ENCODE measurements at regions not wholly inside any gene's neighbourhood (a gene's known extent, or its start where the extent isn't known, plus 50 kb on each side); places are given as distances from the start of the nearest gene placed in this dataset.

DNA sequence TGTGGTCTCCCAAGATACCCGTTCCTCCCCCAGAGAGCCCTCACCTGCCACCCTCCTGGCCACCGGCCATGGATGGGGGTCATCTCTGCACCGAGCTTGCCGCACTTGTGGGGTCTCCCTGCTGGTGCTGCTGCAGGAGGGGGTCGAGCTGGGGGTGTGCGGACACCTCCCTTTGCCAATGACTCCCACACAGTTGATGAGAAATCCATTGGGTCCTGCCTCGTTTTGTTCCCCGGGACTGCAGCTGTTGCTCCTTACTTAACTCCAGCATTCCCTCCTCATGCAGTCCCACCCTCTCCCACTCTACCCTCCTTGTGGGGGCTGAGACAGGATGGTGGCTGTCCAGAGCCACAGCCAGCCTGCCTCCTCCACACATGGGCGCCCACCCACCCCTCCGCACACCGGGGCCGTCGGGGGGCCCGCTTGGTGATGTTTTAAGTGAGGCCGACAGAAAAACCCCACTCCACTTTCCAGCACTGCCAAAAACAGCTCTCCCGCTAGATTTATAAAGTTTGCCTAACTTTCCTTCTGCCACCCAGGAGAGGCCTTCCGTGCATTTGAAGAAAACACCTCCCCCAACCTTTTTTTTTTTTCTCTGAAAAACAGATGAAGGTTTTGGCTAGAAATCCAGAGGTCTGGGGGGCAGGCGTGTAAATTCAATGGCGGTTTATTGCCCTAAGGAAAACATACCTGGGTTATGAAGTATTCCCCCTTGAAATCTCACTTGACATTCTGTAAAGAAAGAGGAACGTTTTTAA, 53.5 kb upstream of the APCDD1L start:
- H4K12ac ChIP-seq (ENCODE audit: low read depth, low read length) = no peak overlapping the region
- no peak overlapping the region for H3K9ac ChIP-seq (ENCODE audit: low read length)
- H3K4ac ChIP-seq (ENCODE audit: low read depth, low read length) = peak overlapping the region; percentile 39
- peak overlapping the region; percentile 36 for H2BK120ac ChIP-seq (ENCODE audit: insufficient read depth, low read length, poor library complexity)
- H3K79me2 ChIP-seq (ENCODE audit: control insufficient read depth, insufficient read depth, low read length, poor library complexity) = no peaks in the 10 kb centered on the region
- H3K36me3 ChIP-seq (ENCODE audit: control insufficient read depth in 1 of 2, insufficient read depth in 2 of 2, low read length in 2 of 2) = no peaks in the 10 kb centered on the region
- H3K9me3 ChIP-seq (ENCODE audit: insufficient read depth, low read depth, low read length) = no peaks in the 10 kb centered on the region
- H2BK5ac ChIP-seq (ENCODE audit: low read depth, low read length, poor library complexity) = no peak overlapping the region
- H3K23ac ChIP-seq (ENCODE audit: low read length) = no peak overlapping the region
- no CpG with 5 or more reads among the region's 20 CpGs for WGBS (ENCODE audit: extremely low coverage, insufficient coverage, insufficient read length)
- H2AK5ac ChIP-seq (ENCODE audit: low read length) = peak overlapping the region; percentile 44
- H4K8ac ChIP-seq (ENCODE audit: low read depth, low read length) = no peak overlapping the region
- no peak overlapping the region for H3K27ac ChIP-seq (ENCODE audit: low read depth, low read length)
- no peak overlapping the region for H3K18ac ChIP-seq (ENCODE audit: low read length)
- H2AFZ ChIP-seq (ENCODE audit: insufficient read depth, low read length, poor library complexity) = no peak overlapping the region
- peaks cover 8% of the 10 kb centered on the region for H3K79me1 ChIP-seq (ENCODE audit: low read length)
- no peak overlapping the region for H3K4me2 ChIP-seq (ENCODE audit: low read length)
- peaks cover 12 to 19% of the 10 kb centered on the region in 2 experiments for H3K4me1 ChIP-seq (ENCODE audit: control insufficient read depth in 1 of 2, insufficient read depth in 2 of 2, low read length in 2 of 2)
- peak overlapping the region; percentile 37 for H2BK12ac ChIP-seq (ENCODE audit: low read length)
- peak overlapping the region; percentile 10 for H4K91ac ChIP-seq (ENCODE audit: low read depth, low read length)
- no peaks in the 10 kb centered on the region for H3K27me3 ChIP-seq (ENCODE audit: insufficient read depth, low read length)
- H3K4me3 ChIP-seq (ENCODE audit: low read depth, low read length) = no peak overlapping the region
- DNase-seq = no peak
- no peak overlapping the region for H3K14ac ChIP-seq (ENCODE audit: low read length)

GRCh38 chr20:58568126-58568482, 52.9 kb upstream of the APCDD1L start:
- Histone ChIP-seq H2BK120ac (ENCODE audit: insufficient read depth, low read length, poor library complexity) (peak overlapping the region; percentile 36), H3K9me3 (ENCODE audit: insufficient read depth, low read depth, low read length) (no peaks in the 10 kb centered on the region), H3K36me3 (ENCODE audit: control insufficient read depth in 1 of 2, insufficient read depth in 2 of 2, low read length in 2 of 2) (no peaks in the 10 kb centered on the region), H3K4me1 (ENCODE audit: control insufficient read depth in 1 of 2, insufficient read depth in 2 of 2, low read length in 2 of 2) (peaks cover 12 to 19% of the 10 kb centered on the region in 2 experiments), H3K14ac (ENCODE audit: low read length) (no peak overlapping the region), H2AK5ac (ENCODE audit: low read length) (no peak overlapping the region), H3K9ac (ENCODE audit: low read length) (no peak overlapping the region), H3K23ac (ENCODE audit: low read length) (no peak overlapping the region), H3K4me2 (ENCODE audit: low read length) (no peak overlapping the region), H3K18ac (ENCODE audit: low read length) (no peak overlapping the region), H4K91ac (ENCODE audit: low read depth, low read length) (no peak overlapping the region), H2AFZ (ENCODE audit: insufficient read depth, low read length, poor library complexity) (no peak overlapping the region), H2BK12ac (ENCODE audit: low read length) (no peak overlapping the region), H3K79me1 (ENCODE audit: low read length) (peaks cover 8% of the 10 kb centered on the region), H3K27me3 (ENCODE audit: insufficient read depth, low read length) (no peaks in the 10 kb centered on the region), H2BK5ac (ENCODE audit: low read depth, low read length, poor library complexity) (no peak overlapping the region), H3K79me2 (ENCODE audit: control insufficient read depth, insufficient read depth, low read length, poor library complexity) (no peaks in the 10 kb centered on the region), H4K12ac (ENCODE audit: low read depth, low read length) (no peak overlapping the region), H4K8ac (ENCODE audit: low read depth, low read length) (no peak overlapping the region), H3K27ac (ENCODE audit: low read depth, low read length) (no peak overlapping the region), H3K4me3 (ENCODE audit: low read depth, low read length) (no peak overlapping the region), H3K4ac (ENCODE audit: low read depth, low read length) (no peak overlapping the region)
- WGBS (ENCODE audit: extremely low coverage, insufficient coverage, insufficient read length) = no CpG with 5 or more reads among the region's 10 CpGs
- no peak for DNase-seq

DNA sequence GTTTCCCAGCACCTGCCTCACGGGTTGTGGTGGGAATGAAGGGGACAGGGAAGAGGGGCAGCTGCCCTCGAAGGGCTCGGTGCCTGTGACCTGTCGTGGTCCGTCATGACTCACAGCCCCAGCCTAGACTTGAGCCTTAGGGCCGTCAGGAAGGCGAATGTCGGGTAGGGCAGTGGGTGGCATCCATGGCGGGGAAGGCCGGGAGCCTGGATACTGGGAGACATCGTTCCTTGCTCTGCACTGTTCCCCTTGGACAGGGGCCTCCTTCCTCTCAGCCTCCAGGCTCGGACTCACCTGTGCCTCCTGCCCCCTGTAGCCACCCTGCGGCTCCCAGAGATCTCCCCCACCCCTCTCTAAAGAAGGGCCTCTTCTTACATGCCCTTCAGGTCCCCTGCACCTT, 52.2 kb upstream of the APCDD1L start:
- H2BK5ac ChIP-seq (ENCODE audit: low read depth, low read length, poor library complexity) = no peak overlapping the region
- H3K27me3 ChIP-seq (ENCODE audit: insufficient read depth, low read length) = no peaks in the 10 kb centered on the region
- H2AFZ ChIP-seq (ENCODE audit: insufficient read depth, low read length, poor library complexity) = no peak overlapping the region
- no peaks in the 10 kb centered on the region for H3K36me3 ChIP-seq (ENCODE audit: control insufficient read depth in 1 of 2, insufficient read depth in 2 of 2, low read length in 2 of 2)
- H3K9ac ChIP-seq (ENCODE audit: low read length) = no peak overlapping the region
- no peak overlapping the region for H2AK5ac ChIP-seq (ENCODE audit: low read length)
- H3K4ac ChIP-seq (ENCODE audit: low read depth, low read length) = no peak overlapping the region
- H3K79me2 ChIP-seq (ENCODE audit: control insufficient read depth, insufficient read depth, low read length, poor library complexity) = no peaks in the 10 kb centered on the region
- H2BK120ac ChIP-seq (ENCODE audit: insufficient read depth, low read length, poor library complexity) = no peak overlapping the region
- H3K9me3 ChIP-seq (ENCODE audit: insufficient read depth, low read depth, low read length) = no peaks in the 10 kb centered on the region
- DNase-seq = no peak
- H3K4me2 ChIP-seq (ENCODE audit: low read length) = no peak overlapping the region
- H3K4me3 ChIP-seq (ENCODE audit: low read depth, low read length) = no peak overlapping the region
- no peak overlapping the region for H2BK12ac ChIP-seq (ENCODE audit: low read length)
- H3K27ac ChIP-seq (ENCODE audit: low read depth, low read length) = no peak overlapping the region
- H4K12ac ChIP-seq (ENCODE audit: low read depth, low read length) = no peak overlapping the region
- no peak overlapping the region for H4K91ac ChIP-seq (ENCODE audit: low read depth, low read length)
- peaks cover 8% of the 10 kb centered on the region for H3K79me1 ChIP-seq (ENCODE audit: low read length)
- no peak overlapping the region for H4K8ac ChIP-seq (ENCODE audit: low read depth, low read length)
- H3K23ac ChIP-seq (ENCODE audit: low read length) = no peak overlapping the region
- H3K4me1 ChIP-seq (ENCODE audit: control insufficient read depth in 1 of 2, insufficient read depth in 2 of 2, low read length in 2 of 2) = peaks cover 12 to 19% of the 10 kb centered on the region in 2 experiments
- no peak overlapping the region for H3K14ac ChIP-seq (ENCODE audit: low read length)
- WGBS (ENCODE audit: extremely low coverage, insufficient coverage, insufficient read length) = no CpG with 5 or more reads among the region's 13 CpGs
- H3K18ac ChIP-seq (ENCODE audit: low read length) = no peak overlapping the region

GRCh38 chr20:58566981-58567380, 51.8 kb upstream of the APCDD1L start:
- H2AFZ ChIP-seq (ENCODE audit: insufficient read depth, low read length, poor library complexity) = no peak overlapping the region
- H2BK120ac ChIP-seq (ENCODE audit: insufficient read depth, low read length, poor library complexity) = no peak overlapping the region
- no peak overlapping the region for H3K23ac ChIP-seq (ENCODE audit: low read length)
- WGBS (ENCODE audit: extremely low coverage, insufficient coverage, insufficient read length) = no CpG with 5 or more reads among the region's 6 CpGs
- H2AK5ac ChIP-seq (ENCODE audit: low read length) = no peak overlapping the region
- no peak overlapping the region for H3K4ac ChIP-seq (ENCODE audit: low read depth, low read length)
- no peak overlapping the region for H3K4me3 ChIP-seq (ENCODE audit: low read depth, low read length)
- no peaks in the 10 kb centered on the region for H3K36me3 ChIP-seq (ENCODE audit: control insufficient read depth in 1 of 2, insufficient read depth in 2 of 2, low read length in 2 of 2)
- H2BK12ac ChIP-seq (ENCODE audit: low read length) = no peak overlapping the region
- no peak overlapping the region for H3K9ac ChIP-seq (ENCODE audit: low read length)
- H3K9me3 ChIP-seq (ENCODE audit: insufficient read depth, low read depth, low read length) = no peaks in the 10 kb centered on the region
- H2BK5ac ChIP-seq (ENCODE audit: low read depth, low read length, poor library complexity) = no peak overlapping the region
- H3K27ac ChIP-seq (ENCODE audit: low read depth, low read length) = no peak overlapping the region
- no peak overlapping the region for H4K12ac ChIP-seq (ENCODE audit: low read depth, low read length)
- H3K18ac ChIP-seq (ENCODE audit: low read length) = no peak overlapping the region
- H3K4me2 ChIP-seq (ENCODE audit: low read length) = no peak overlapping the region
- no peaks in the 10 kb centered on the region for H3K79me2 ChIP-seq (ENCODE audit: control insufficient read depth, insufficient read depth, low read length, poor library complexity)
- no peak for DNase-seq
- no peak overlapping the region for H4K8ac ChIP-seq (ENCODE audit: low read depth, low read length)
- peaks cover 5% of the 10 kb centered on the region for H3K79me1 ChIP-seq (ENCODE audit: low read length)
- H3K4me1 ChIP-seq (ENCODE audit: control insufficient read depth in 1 of 2, insufficient read depth in 2 of 2, low read length in 2 of 2) = peaks cover 12 to 16% of the 10 kb centered on the region in 2 experiments
- H4K91ac ChIP-seq (ENCODE audit: low read depth, low read length) = no peak overlapping the region
- no peaks in the 10 kb centered on the region for H3K27me3 ChIP-seq (ENCODE audit: insufficient read depth, low read length)
- H3K14ac ChIP-seq (ENCODE audit: low read length) = no peak overlapping the region

All from trophoblast cell (in vitro differentiated cells and primary cell).